Prostate gland (tissue), 2 donors: ENCODE measurements at regions not wholly inside any gene's neighbourhood (a gene's known extent, or its start where the extent isn't known, plus 50 kb on each side); places are given as distances from the start of the nearest gene placed in this dataset.

ENCODE experiments used
- CTCF ChIP-seq, 4 experiments: fragments of 200-600 bp in 2 of 4; fragments of 450-650 bp in 2 of 4; sonication (generic) in 2 of 4; IDR thresholded peaks; 1 replicate in 3 of 4; 2 replicates in 1 of 4; pipeline ENCODE4 v1.5.1; 2016 to 2019; ENCODE audit warnings: antibody characterized with exemption in 4 of 4, mild to moderate bottlenecking in 2 of 4, moderate library complexity in 2 of 4
- POLR2A ChIP-seq: fragments of 450-650 bp; IDR thresholded peaks from one replicate; pipeline ENCODE4 v1.6.1; 2016; ENCODE audit warnings: antibody characterized with exemption, mild to moderate bottlenecking
- POLR2AphosphoS5 ChIP-seq: sonication (generic); formaldehyde crosslinking; IDR thresholded peaks from one replicate; pipeline ENCODE4 v1.6.1; 2017; ENCODE audit warnings: antibody characterized with exemption

GRCh38 chr1:90435351-90435750 lies 281.8 kb downstream of the BARHL2 start:
- no peak for TF ChIP-seq CTCF (IDR thresholded peaks at IDR 0.05)
- no peak for TF ChIP-seq POLR2A
- no peak for TF ChIP-seq POLR2AphosphoS5
